Fibroblast of lung (primary cell): ENCODE measurements at regions not wholly inside any gene's neighbourhood (a gene's known extent, or its start where the extent isn't known, plus 50 kb on each side); places are given as distances from the start of the nearest gene placed in this dataset.

ENCODE experiments used
- DNase-seq, 2 donors: peaks; one replicate each; pipeline versions ENCODE4 v3.0.0 to v3.0.0-alpha.2; 2010; ENCODE audit warnings: low read depth in 2 of 2
- H2AFZ ChIP-seq: 2 replicates; pipeline ENCODE4 v1.5.1; 2012; ENCODE audit warnings: low read length, control low read depth, inconsistent platforms
- H3K27ac ChIP-seq: 2 replicates; pipeline ENCODE4 v1.5.1; 2011; ENCODE audit warnings: low read length, control low read depth; ENCODE audit not compliant: insufficient read depth
- H3K27me3 ChIP-seq: 2 replicates; pipeline ENCODE4 v1.5.1; 2011; ENCODE audit warnings: mild to moderate bottlenecking, low read length; ENCODE audit not compliant: control insufficient read depth, insufficient read depth
- H3K36me3 ChIP-seq: 2 replicates; pipeline ENCODE4 v1.5.1; 2011; ENCODE audit warnings: low read length; ENCODE audit not compliant: control insufficient read depth, insufficient read depth
- H3K4me1 ChIP-seq: 2 replicates; pipeline ENCODE4 v1.5.1; 2011; ENCODE audit warnings: low read length; ENCODE audit not compliant: control insufficient read depth, insufficient read depth; ENCODE audit errors: extremely low read depth
- H3K4me2 ChIP-seq: 2 replicates; pipeline ENCODE4 v1.5.1; 2011; ENCODE audit warnings: low read length, control low read depth; ENCODE audit not compliant: insufficient read depth; ENCODE audit errors: extremely low read depth
- H3K4me3 ChIP-seq, 4 experiments: fragments of 200-600 bp in 1 of 4; sonication (generic) in 1 of 4; replicated peaks in 1 of 4; 2 replicates each; pipeline ENCODE4 v1.5.1; 2011 to 2016; ENCODE audit warnings: low read length in 4 of 4, low read depth in 3 of 4, mild to moderate bottlenecking in 3 of 4, control low read depth in 2 of 4, inconsistent platforms in 1 of 4, mixed read lengths in 1 of 4; ENCODE audit not compliant: insufficient read depth in 1 of 4; ENCODE audit errors: control extremely low read depth in 1 of 4
- H3K79me2 ChIP-seq: 2 replicates; pipeline ENCODE4 v1.5.1; 2012; ENCODE audit warnings: mild to moderate bottlenecking, low read length, inconsistent platforms; ENCODE audit not compliant: control insufficient read depth, insufficient read depth
- H3K9ac ChIP-seq: 2 replicates; pipeline ENCODE4 v1.5.1; 2011; ENCODE audit warnings: mild to moderate bottlenecking, low read length, control low read depth; ENCODE audit not compliant: insufficient read depth
- H3K9me3 ChIP-seq: 2 replicates; pipeline ENCODE4 v1.5.1; 2012; ENCODE audit warnings: low read depth, low read length; ENCODE audit not compliant: control insufficient read depth, insufficient read depth
- H4K20me1 ChIP-seq: 2 replicates; pipeline ENCODE4 v1.5.1; 2011; ENCODE audit warnings: low read length; ENCODE audit not compliant: control insufficient read depth, insufficient read depth; ENCODE audit errors: extremely low read depth
- CTCF ChIP-seq, 2 donors: IDR thresholded peaks in 1 of 2; conservative IDR thresholded peaks in 1 of 2; 1 replicate in 1 of 2; 2 replicates in 1 of 2; pipeline ENCODE4 v1.5.1; 2011 to 2012; ENCODE audit warnings: low read length in 2 of 2, control low read depth in 1 of 2, inconsistent platforms in 1 of 2, low read depth in 1 of 2, mild to moderate bottlenecking in 1 of 2
- EZH2 ChIP-seq: IDR thresholded peaks from 2 replicates; pipeline ENCODE4 v1.5.1; 2012; ENCODE audit warnings: low read length, control low read depth, mild to moderate bottlenecking; ENCODE audit errors: missing control alignments

- Histone ChIP-seq H4K20me1 (no peaks in the 10 kb centered on the region), H3K27ac (no peak overlapping the region), H3K9me3 (no peaks in the 10 kb centered on the region), H3K4me1 (no peaks in the 10 kb centered on the region), H3K4me3 (no peak overlapping the region), H3K36me3 (no peaks in the 10 kb centered on the region), H3K27me3 (no peaks in the 10 kb centered on the region), H3K79me2 (no peaks in the 10 kb centered on the region), H3K4me2 (no peak overlapping the region), H2AFZ (no peak overlapping the region), H3K9ac (no peak overlapping the region)
- TF ChIP-seq EZH2 (no peak), CTCF (conservative IDR thresholded peaks at IDR 0.05 in 1 of 2, IDR thresholded peaks at IDR 0.05 in 1 of 2; ENCODE audit: low read depth in 1 of 2, low read length in 2 of 2) (no peak)
- DNase-seq: no peak
Observed at GRCh38 chrX:94752434-94753169, 1078.6 kb downstream of the FAM133A start.

- Histone ChIP-seq H3K36me3 (no peaks in the 10 kb centered on the region), H3K79me2 (no peaks in the 10 kb centered on the region), H3K9ac (no peak overlapping the region), H3K27me3 (no peaks in the 10 kb centered on the region), H4K20me1 (no peaks in the 10 kb centered on the region), H2AFZ (no peak overlapping the region), H3K4me1 (no peaks in the 10 kb centered on the region), H3K4me3 (no peak overlapping the region), H3K27ac (no peak overlapping the region), H3K9me3 (no peaks in the 10 kb centered on the region), H3K4me2 (no peak overlapping the region)
- no peak for DNase-seq
- TF ChIP-seq EZH2 (no peak), CTCF (conservative IDR thresholded peaks at IDR 0.05 in 1 of 2, IDR thresholded peaks at IDR 0.05 in 1 of 2; ENCODE audit: low read depth in 1 of 2, low read length in 2 of 2) (no peak)
Observed at GRCh38 chrX:94758130-94758529, 1084.1 kb downstream of the FAM133A start.

GRCh38 chrX:94775640-94776039 lies 1101.6 kb downstream of the FAM133A start:
- Histone ChIP-seq H3K27me3 (no peaks in the 10 kb centered on the region), H4K20me1 (no peaks in the 10 kb centered on the region), H3K4me2 (no peak overlapping the region), H3K4me1 (no peaks in the 10 kb centered on the region), H3K9me3 (no peaks in the 10 kb centered on the region), H3K27ac (no peak overlapping the region), H3K4me3 (no peak overlapping the region), H3K79me2 (no peaks in the 10 kb centered on the region), H3K36me3 (no peaks in the 10 kb centered on the region), H2AFZ (no peak overlapping the region), H3K9ac (no peak overlapping the region)
- no peak for TF ChIP-seq CTCF (conservative IDR thresholded peaks at IDR 0.05 in 1 of 2, IDR thresholded peaks at IDR 0.05 in 1 of 2; ENCODE audit: low read depth in 1 of 2, low read length in 2 of 2)
- TF ChIP-seq EZH2: no peak
- DNase-seq: no peak
